H1 (cell line): ENCODE measurements at regions not wholly inside any gene's neighbourhood (a gene's known extent, or its start where the extent isn't known, plus 50 kb on each side); places are given as distances from the start of the nearest gene placed in this dataset.

Experiments
- CTCF ChIA-PET: fragments of 300-600 bp; sonication (Branson Sonifier 250); formaldehyde crosslinking; loops from one replicate; lab custom pipeline; 2021; ENCODE audit not compliant: partially characterized antibody; lab: Charles Lee
- POLR2A ChIA-PET: fragments of 300-600 bp; sonication (Branson Sonifier 250); formaldehyde crosslinking; loops from one replicate; lab custom pipeline; 2021; ENCODE audit warnings: inconsistent platforms; ENCODE audit not compliant: partially characterized antibody; lab: Charles Lee
- DNase-seq, 2 experiments: peaks; one replicate each; pipeline versions ENCODE4 v3.0.0 to v3.0.0-alpha.2; 2010 to 2022; ENCODE audit warnings: low spot score in 2 of 2, low read depth in 1 of 2, mixed read lengths in 1 of 2
- FAIRE-seq: peaks from 2 replicates; lab custom pipeline; 2011; peaks lifted over from hg19 to GRCh38; lab: Jason Lieb, UNC
- H2AFZ ChIP-seq: 2 replicates; pipeline ENCODE4 v1.8.1; 2012; ENCODE audit warnings: low read length, inconsistent platforms
- H2AK5ac ChIP-seq: 2 replicates; pipeline ENCODE4 v1.6.1; 2013; ENCODE audit warnings: low read depth, low read length
- H2BK120ac ChIP-seq: replicated peaks from 2 replicates; pipeline ENCODE3; 2013; ENCODE audit warnings: low read depth, low read length, inconsistent platforms
- H2BK12ac ChIP-seq: 2 replicates; pipeline ENCODE4 v1.6.1; 2013; ENCODE audit warnings: low read depth, low read length
- H2BK15ac ChIP-seq: 2 replicates; pipeline ENCODE4 v1.6.1; 2013; ENCODE audit warnings: low read length
- H2BK20ac ChIP-seq: 2 replicates; pipeline ENCODE4 v1.6.1; 2013; ENCODE audit warnings: low read length
- H2BK5ac ChIP-seq: 2 replicates; pipeline ENCODE4 v1.6.1; 2013; ENCODE audit warnings: low read depth, low read length
- H3K14ac ChIP-seq: 2 replicates; pipeline ENCODE4 v1.6.1; 2013; ENCODE audit warnings: inconsistent platforms; ENCODE audit not compliant: insufficient read length
- H3K18ac ChIP-seq: 2 replicates; pipeline ENCODE4 v1.6.1; 2013; ENCODE audit warnings: low read length; ENCODE audit errors: extremely low read depth
- H3K23ac ChIP-seq: 2 replicates; pipeline ENCODE4 v1.6.1; 2013; ENCODE audit warnings: inconsistent platforms; ENCODE audit not compliant: insufficient read length
- H3K23me2 ChIP-seq: 2 replicates; pipeline ENCODE4 v1.6.1; 2013; ENCODE audit warnings: low read depth, low read length
- H3K27ac ChIP-seq: 2 replicates; pipeline ENCODE4 v1.6.1; 2011; ENCODE audit warnings: low read depth, low read length, inconsistent platforms
- H3K27me3 ChIP-seq, 4 experiments: replicated peaks in 1 of 4; 1 replicate in 1 of 4; 2 replicates in 3 of 4; pipeline versions ENCODE4 v1.6.1 to v1.8.1; 2011 to 2013; ENCODE audit warnings: low read length in 3 of 4, mild to moderate bottlenecking in 3 of 4, inconsistent platforms in 2 of 4, mixed read lengths in 2 of 4, moderate library complexity in 1 of 4; ENCODE audit not compliant: control insufficient read depth in 3 of 4, insufficient read depth in 3 of 4; ENCODE audit errors: extremely low read depth in 1 of 4
- H3K36me3 ChIP-seq, 4 experiments: 2 replicates each; pipeline versions ENCODE4 v1.6.1 to v1.8.1; 2011 to 2013; ENCODE audit warnings: mild to moderate bottlenecking in 4 of 4, low read length in 3 of 4, moderate library complexity in 2 of 4, control low read depth in 1 of 4, inconsistent platforms in 1 of 4; ENCODE audit not compliant: insufficient read depth in 4 of 4, control insufficient read depth in 2 of 4
- H3K4ac ChIP-seq: replicated peaks from 2 replicates; pipeline ENCODE3; 2013; ENCODE audit warnings: low read length, low read depth, mixed read lengths, inconsistent platforms; ENCODE audit not compliant: insufficient read length
- H3K4me1 ChIP-seq, 4 experiments: replicated peaks in 1 of 4; 1 replicate in 1 of 4; 2 replicates in 3 of 4; pipeline versions ENCODE4 v1.6.1 to v1.8.1; 2011 to 2013; ENCODE audit warnings: low read length in 3 of 4, inconsistent platforms in 2 of 4, mixed read lengths in 1 of 4; ENCODE audit not compliant: insufficient read depth in 4 of 4, control insufficient read depth in 3 of 4
- H3K4me2 ChIP-seq, 2 experiments: 2 replicates each; pipeline versions ENCODE4 v1.6.1 to v1.8.1; 2011 to 2013; ENCODE audit warnings: low read depth in 2 of 2, low read length in 2 of 2, control low read depth in 1 of 2, inconsistent platforms in 1 of 2, mild to moderate bottlenecking in 1 of 2; ENCODE audit not compliant: insufficient read depth in 1 of 2
- H3K4me3 ChIP-seq, 4 experiments: fragments of 200-600, 300-600 bp in 1 of 4; sonication (generic), shearing (Covaris generic), sonication (Bioruptor Twin) in 1 of 4; 2 replicates each; pipeline versions ENCODE4 v1.5.1 to v1.8.1; 2011 to 2016; ENCODE audit warnings: low read length in 4 of 4, low read depth in 3 of 4, control low read depth in 2 of 4, inconsistent platforms in 2 of 4, mild to moderate bottlenecking in 2 of 4, mixed read lengths in 1 of 4, moderate library complexity in 1 of 4; ENCODE audit not compliant: insufficient read depth in 2 of 4; ENCODE audit errors: extremely low read depth in 1 of 4
- H3K56ac ChIP-seq: replicated peaks from 2 replicates; pipeline ENCODE3; 2013; ENCODE audit warnings: low read depth, mild to moderate bottlenecking, mixed read lengths, low read length, inconsistent platforms; ENCODE audit not compliant: insufficient read length
- H3K79me1 ChIP-seq: 2 replicates; pipeline ENCODE4 v1.6.1; 2013; ENCODE audit warnings: low read depth, low read length, control low read depth
- H3K79me2 ChIP-seq, 2 experiments: 2 replicates each; pipeline versions ENCODE4 v1.6.1 to v1.8.1; 2012 to 2013; ENCODE audit warnings: low read length in 2 of 2, mild to moderate bottlenecking in 2 of 2, inconsistent platforms in 1 of 2; ENCODE audit not compliant: insufficient read depth in 2 of 2, control insufficient read depth in 1 of 2
- H3K9ac ChIP-seq, 4 experiments: replicated peaks in 1 of 4; 1 replicate in 1 of 4; 2 replicates in 3 of 4; pipeline versions ENCODE4 v1.6.1 to v1.8.1; 2011 to 2013; ENCODE audit warnings: low read depth in 3 of 4, low read length in 3 of 4, control low read depth in 2 of 4, mild to moderate bottlenecking in 2 of 4, moderate library complexity in 2 of 4, inconsistent platforms in 1 of 4; ENCODE audit errors: extremely low read depth in 1 of 4
- H3K9me3 ChIP-seq, 2 experiments: 2 replicates each; pipeline versions ENCODE4 v1.6.1 to v1.8.1; 2012 to 2013; ENCODE audit warnings: mild to moderate bottlenecking in 2 of 2, moderate library complexity in 2 of 2, control low read depth in 1 of 2, inconsistent platforms in 1 of 2, low read depth in 1 of 2, low read length in 1 of 2, mixed read lengths in 1 of 2; ENCODE audit not compliant: insufficient read depth in 2 of 2
- H4K20me1 ChIP-seq, 2 experiments: replicated peaks in 1 of 2; 2 replicates each; pipeline versions ENCODE3 to v1.8.1; 2011 to 2013; ENCODE audit warnings: inconsistent platforms in 2 of 2, low read length in 2 of 2, mild to moderate bottlenecking in 1 of 2; ENCODE audit not compliant: insufficient read depth in 2 of 2, control insufficient read depth in 1 of 2
- H4K5ac ChIP-seq: 2 replicates; pipeline ENCODE4 v1.6.1; 2013; ENCODE audit warnings: low read length, low read depth, mixed read lengths, inconsistent platforms; ENCODE audit not compliant: insufficient read length
- H4K8ac ChIP-seq: 2 replicates; pipeline ENCODE4 v1.8.0; 2013; ENCODE audit warnings: mild to moderate bottlenecking, moderate library complexity, low read length, inconsistent platforms; ENCODE audit not compliant: insufficient read depth; ENCODE audit errors: extremely low read depth
- H4K91ac ChIP-seq: replicated peaks from 2 replicates; pipeline ENCODE3; 2013; ENCODE audit warnings: low read length, mixed read lengths, inconsistent platforms; ENCODE audit not compliant: insufficient read length
- BCL11A ChIP-seq, 2 experiments: IDR thresholded peaks; one replicate each; pipeline ENCODE4 v1.6.1; 2011; ENCODE audit warnings: low read depth in 2 of 2, low read length in 2 of 2, mild to moderate bottlenecking in 2 of 2
- BRCA1 ChIP-seq: IDR thresholded peaks from 2 replicates; pipeline ENCODE4 v1.6.1; 2012; ENCODE audit warnings: low read depth, low read length, improper control_type of control experiment
- CREB1 ChIP-seq: IDR thresholded peaks from 2 replicates; pipeline ENCODE4 v1.6.1; 2012; ENCODE audit warnings: inconsistent platforms
- CTBP2 ChIP-seq: IDR thresholded peaks from 2 replicates; pipeline ENCODE4 v1.7.0; 2011; ENCODE audit warnings: borderline replicate concordance, mild to moderate bottlenecking, moderate library complexity, mixed read lengths, low read length; ENCODE audit not compliant: insufficient read depth, insufficient read length
- EP300 ChIP-seq, 2 experiments: IDR thresholded peaks; 1 replicate in 1 of 2; 2 replicates in 1 of 2; pipeline ENCODE4 v1.6.1; 2011 to 2012; ENCODE audit warnings: low read depth in 2 of 2, low read length in 2 of 2, mild to moderate bottlenecking in 2 of 2, borderline replicate concordance in 1 of 2, inconsistent platforms in 1 of 2, moderate library complexity in 1 of 2
- FOSL1 ChIP-seq: IDR thresholded peaks from 2 replicates; pipeline ENCODE4 v1.6.1; 2011; ENCODE audit warnings: mild to moderate bottlenecking, low read depth, low read length, moderate library complexity; ENCODE audit not compliant: insufficient read depth
- GTF2F1 ChIP-seq: IDR thresholded peaks from 2 replicates; pipeline ENCODE4 v1.6.1; 2012; ENCODE audit warnings: low read depth, low read length, improper control_type of control experiment, borderline replicate concordance
- HDAC2 ChIP-seq, 2 experiments: fragments of 300-600 bp in 1 of 2; sonication (generic) in 1 of 2; IDR thresholded peaks; 2 replicates each; pipeline ENCODE4 v1.6.1; 2011 to 2012; ENCODE audit warnings: low read depth in 2 of 2, low read length in 2 of 2, mild to moderate bottlenecking in 2 of 2, moderate library complexity in 2 of 2, borderline replicate concordance in 1 of 2, inconsistent platforms in 1 of 2
- POLR2A ChIP-seq, 2 experiments: IDR thresholded peaks; 1 replicate in 1 of 2; 2 replicates in 1 of 2; pipeline ENCODE4 v1.6.1; 2011; ENCODE audit warnings: low read depth in 2 of 2, low read length in 2 of 2, mild to moderate bottlenecking in 2 of 2; ENCODE audit errors: control extremely low read depth in 1 of 2
- SIN3A ChIP-seq, 2 experiments: IDR thresholded peaks in 1 of 2; conservative IDR thresholded peaks in 1 of 2; 2 replicates each; pipeline ENCODE4 v1.6.1; 2011 to 2012; ENCODE audit warnings: low read length in 2 of 2, improper control_type of control experiment in 1 of 2, low read depth in 1 of 2, mild to moderate bottlenecking in 1 of 2
- SIRT6 ChIP-seq: IDR thresholded peaks from one replicate; pipeline ENCODE4 v1.7.1; 2012; ENCODE audit warnings: low read length, inconsistent platforms
- SUZ12 ChIP-seq: fragments of 200-600 bp; sonication (generic); IDR thresholded peaks from 2 replicates; pipeline ENCODE4 v1.6.1; 2012; ENCODE audit warnings: mild to moderate bottlenecking, inconsistent platforms, low read length, moderate library complexity, mixed read lengths
- TBP ChIP-seq: IDR thresholded peaks from 2 replicates; pipeline ENCODE4 v1.6.1; 2011; ENCODE audit warnings: low read depth, low read length, improper control_type of control experiment
- TCF12 ChIP-seq: IDR thresholded peaks from 2 replicates; pipeline ENCODE4 v1.6.1; 2011; ENCODE audit warnings: low read depth, mild to moderate bottlenecking, low read length
- WGBS, 2 experiments: shearing (Covaris generic) in 1 of 2; methylation state at CpG; one replicate each; pipeline versions ENCODE4 v1.1.6 to v1.1.7; 2013 to 2015; ENCODE audit warnings: low lambda C conversion rate in 2 of 2, mixed read lengths in 2 of 2, inconsistent platforms in 1 of 2, low coverage in 1 of 2, missing lambda C conversion rate in 1 of 2; ENCODE audit not compliant: insufficient replicate concordance in 2 of 2, insufficient coverage in 1 of 2, insufficient read length in 1 of 2; ENCODE audit errors: extremely low coverage in 1 of 2, missing lambda C conversion rate in 1 of 2; 5-methylcytosine and 5-hydroxymethylcytosine counted together

DNA sequence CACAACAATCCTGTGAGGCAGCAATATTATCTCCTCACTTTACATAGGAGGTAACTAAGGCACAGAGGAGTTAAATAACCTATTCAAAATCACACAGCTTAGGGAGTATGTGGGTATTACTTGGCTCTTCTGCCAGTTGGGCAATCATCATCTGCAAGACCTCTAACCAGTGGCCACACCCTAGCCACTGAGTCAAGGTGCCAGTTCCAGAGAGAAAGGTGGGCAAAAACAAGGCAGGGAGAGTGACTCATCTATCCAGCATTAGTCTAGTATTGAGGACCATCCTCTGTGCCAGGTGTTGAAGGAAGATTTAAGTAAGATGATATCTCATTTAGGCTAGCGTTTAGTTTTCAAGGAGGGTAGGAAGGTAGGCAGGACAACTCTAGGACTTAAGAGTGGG, 113.9 kb upstream of the EOLA2 start:
- Histone ChIP-seq H3K4me2 (no peak overlapping the region), H2BK120ac (no peak overlapping the region), H3K9ac (no peak overlapping the region), H3K79me2 (no peaks in the 10 kb centered on the region), H3K27me3 (no peaks in the 10 kb centered on the region), H2BK12ac (no peak overlapping the region), H4K20me1 (no peaks in the 10 kb centered on the region), H3K9me3 (no peaks in the 10 kb centered on the region), H3K23ac (no peak overlapping the region), H4K91ac (no peak overlapping the region), H2AFZ (no peak overlapping the region), H2BK5ac (no peak overlapping the region), H3K4ac (no peak overlapping the region), H3K79me1 (no peaks in the 10 kb centered on the region), H2AK5ac (no peak overlapping the region), H4K8ac (no peak overlapping the region), H3K4me1 (no peaks in the 10 kb centered on the region), H3K27ac (no peak overlapping the region), H3K36me3 (no peaks in the 10 kb centered on the region), H3K4me3 (no peak overlapping the region), H3K14ac (no peak overlapping the region), H2BK20ac (no peak overlapping the region), H3K56ac (no peak overlapping the region), H3K23me2 (no peaks in the 10 kb centered on the region), H3K18ac (no peak overlapping the region), H4K5ac (no peak overlapping the region), H2BK15ac (no peak overlapping the region)
- POLR2A ChIA-PET: no interaction called here
- WGBS, 2 experiments: 90% methylated on average over 1 of the region's 1 CpG; no CpG with 5 or more reads in 1 of the 2 experiments
- CTCF ChIA-PET: no interaction called here
- FAIRE-seq (no peak), DNase-seq (no peak)
- TF ChIP-seq BRCA1 (no peak), TCF12 (no peak), BCL11A (IDR thresholded peaks at IDR 0.05; ENCODE audit: low read depth in 2 of 2, low read length in 2 of 2) (no peak), FOSL1 (no peak), EP300 (IDR thresholded peaks at IDR 0.05; ENCODE audit: borderline replicate concordance in 1 of 2, low read depth in 2 of 2, low read length in 2 of 2) (no peak), SIRT6 (no peak), CTBP2 (no peak), HDAC2 (IDR thresholded peaks at IDR 0.05; ENCODE audit: borderline replicate concordance in 1 of 2, low read depth in 2 of 2, low read length in 2 of 2) (no peak), CREB1 (no peak), POLR2A (IDR thresholded peaks at IDR 0.05; ENCODE audit: control extremely low read depth in 1 of 2, low read depth in 2 of 2, low read length in 2 of 2) (no peak), TBP (no peak), GTF2F1 (no peak), SIN3A (conservative IDR thresholded peaks at IDR 0.05 in 1 of 2, IDR thresholded peaks at IDR 0.05 in 1 of 2; ENCODE audit: low read depth in 1 of 2, low read length in 2 of 2) (no peak), SUZ12 (no peak)
